CD4-positive, alpha-beta memory T cell (primary cell): ENCODE measurements at regions not wholly inside any gene's neighbourhood (a gene's known extent, or its start where the extent isn't known, plus 50 kb on each side); places are given as distances from the start of the nearest gene placed in this dataset.
"Not testable (repeated sequence)": the region's sequence is repeated elsewhere in the genome, so short reads cannot be mapped to it uniquely, and the experiment has no call there.

ENCODE experiments used
- CTCF ChIA-PET: fragments of 350-600 bp; sonication (Branson Sonifier 250); formaldehyde crosslinking; loops from one replicate; lab custom pipeline; 2021; ENCODE audit warnings: inconsistent platforms; ENCODE audit not compliant: partially characterized antibody; lab: Charles Lee
- POLR2A ChIA-PET: fragments of 350-600 bp; sonication (Branson Sonifier 250); formaldehyde crosslinking; loops from one replicate; lab custom pipeline; 2021; ENCODE audit not compliant: partially characterized antibody; lab: Charles Lee
- DNase-seq, 5 donors: peaks; one replicate each; pipeline versions ENCODE4 v3.0.0 to v3.0.0-alpha.2; 2020 to 2022; ENCODE audit warnings: mixed read lengths in 1 of 5
- H3K27ac ChIP-seq: one replicate; pipeline ENCODE4 v1.7.0; 2013; ENCODE audit warnings: low read depth, low read length
- H3K27me3 ChIP-seq: 2 replicates; pipeline ENCODE4 v1.7.0; 2013; ENCODE audit warnings: mild to moderate bottlenecking, low read length, moderate library complexity; ENCODE audit not compliant: insufficient read depth
- H3K36me3 ChIP-seq: 2 replicates; pipeline ENCODE4 v1.7.0; 2013; ENCODE audit warnings: mild to moderate bottlenecking, low read length, moderate library complexity; ENCODE audit not compliant: insufficient read depth
- H3K4me1 ChIP-seq: 2 replicates; pipeline ENCODE4 v1.7.0; 2013; ENCODE audit warnings: mild to moderate bottlenecking, low read length, moderate library complexity; ENCODE audit not compliant: insufficient read depth
- H3K4me3 ChIP-seq, 2 donors: one replicate each; pipeline ENCODE4 v1.7.0; 2013; ENCODE audit warnings: low read length in 2 of 2, mild to moderate bottlenecking in 1 of 2
- H3K9me3 ChIP-seq, 2 donors: one replicate each; pipeline ENCODE4 v1.7.0; 2013; ENCODE audit warnings: low read length in 2 of 2, control low read depth in 1 of 2; ENCODE audit not compliant: control insufficient read depth in 1 of 2
- H3K27ac Mint-ChIP-seq, 7 donors: one replicate each; pipeline ENCODE4 v1.8.0; 2020 to 2021; ENCODE audit warnings: mixed read lengths in 7 of 7, mild to moderate bottlenecking in 6 of 7, inconsistent platforms in 3 of 7, moderate library complexity in 3 of 7
- H3K27me3 Mint-ChIP-seq, 2 donors: one replicate each; pipeline ENCODE4 v1.8.0; 2020 to 2021; ENCODE audit warnings: mixed read lengths in 2 of 2
- H3K36me3 Mint-ChIP-seq, 2 donors: one replicate each; pipeline ENCODE4 v1.8.0; 2020 to 2021; ENCODE audit warnings: mixed read lengths in 2 of 2, inconsistent platforms in 1 of 2, mild to moderate bottlenecking in 1 of 2
- H3K4me1 Mint-ChIP-seq, 4 donors: one replicate each; pipeline ENCODE4 v1.8.0; 2020 to 2021; ENCODE audit warnings: mixed read lengths in 4 of 4, mild to moderate bottlenecking in 1 of 4
- H3K4me3 Mint-ChIP-seq, 8 donors: one replicate each; pipeline ENCODE4 v1.8.0; 2020 to 2021; ENCODE audit warnings: mixed read lengths in 8 of 8, mild to moderate bottlenecking in 7 of 8, moderate library complexity in 6 of 8, inconsistent platforms in 3 of 8
- H3K9me3 Mint-ChIP-seq, 8 donors: one replicate each; pipeline ENCODE4 v1.8.0; 2020 to 2021; ENCODE audit warnings: mixed read lengths in 8 of 8, mild to moderate bottlenecking in 5 of 8, inconsistent platforms in 3 of 8, moderate library complexity in 1 of 8
- intact Hi-C: fragments of 100-400 bp; cut with micrococcal nuclease; formaldehyde crosslinking; loops from one replicate; pipeline ENCODE4 v1.15.1; 2023

DNA sequence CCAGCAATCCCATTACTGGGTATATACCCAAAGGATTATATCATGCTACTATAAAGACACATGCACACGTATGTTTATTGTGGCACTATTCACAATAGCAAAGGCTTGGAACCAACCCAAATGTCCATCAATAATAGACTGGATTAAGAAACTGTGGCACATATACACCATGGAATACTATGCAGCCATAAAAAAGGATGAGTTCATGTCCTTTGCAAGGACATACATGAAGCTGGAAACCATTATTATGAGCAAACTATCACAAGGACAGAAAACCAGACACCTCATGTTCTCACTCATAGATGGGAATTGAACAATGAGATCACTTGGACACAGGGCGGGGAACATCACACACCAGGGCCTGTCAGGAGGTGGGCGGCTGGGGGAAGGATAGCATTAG, 92.8 kb upstream of the SLC1A3 start:
- H3K4me3 ChIP-seq, H3K9me3 ChIP-seq, CTCF ChIA-PET, H3K27ac Mint-ChIP-seq, H3K4me1 Mint-ChIP-seq, H3K36me3 ChIP-seq, POLR2A ChIA-PET, H3K9me3 Mint-ChIP-seq, H3K27ac ChIP-seq, intact Hi-C loops, DNase-seq, H3K4me3 Mint-ChIP-seq, H3K27me3 ChIP-seq, H3K4me1 ChIP-seq, H3K36me3 Mint-ChIP-seq: not testable (repeated sequence)
- H3K27me3 Mint-ChIP-seq = peaks cover 7 to 18% of the 10 kb centered on the region in 2 donors

DNA sequence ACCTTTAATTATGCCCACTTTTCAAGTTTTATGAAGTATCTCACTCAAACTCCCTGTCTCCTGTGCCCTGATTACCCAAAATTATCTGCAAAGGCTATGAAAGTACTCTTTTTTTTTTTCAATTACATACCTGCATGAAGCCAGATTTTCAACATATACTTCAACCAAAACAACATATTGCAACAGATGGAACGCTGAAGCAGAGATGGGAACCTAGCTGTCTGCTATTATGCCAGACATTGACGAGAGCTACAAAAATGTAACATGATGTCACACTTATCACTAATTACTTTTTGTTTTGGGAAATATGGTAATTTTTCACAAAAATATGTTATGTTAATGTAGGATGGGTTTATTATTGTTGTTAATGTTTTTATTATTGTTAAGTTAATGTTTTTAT, 86.5 kb upstream of the SLC1A3 start:
- Histone ChIP-seq H3K4me3 (no peak overlapping the region), H3K4me1 (no peaks in the 10 kb centered on the region), H3K9me3 (no peaks in the 10 kb centered on the region), H3K36me3 (no peaks in the 10 kb centered on the region), H3K27me3 (no peaks in the 10 kb centered on the region), H3K27ac (no peak overlapping the region)
- CTCF ChIA-PET = no interaction called here
- no peak for DNase-seq
- POLR2A ChIA-PET = no interaction called here
- intact Hi-C loops = no loop called here
- Mint-ChIP-seq H3K9me3 (peaks cover 0 to 5% (median 2%) of the 10 kb centered on the region in 8 donors), H3K27ac (no peak overlapping the region), H3K4me1 (no peaks in the 10 kb centered on the region), H3K27me3 (peaks cover 3 to 5% of the 10 kb centered on the region in 2 donors), H3K4me3 (no peak overlapping the region), H3K36me3 (no peaks in the 10 kb centered on the region)

DNA sequence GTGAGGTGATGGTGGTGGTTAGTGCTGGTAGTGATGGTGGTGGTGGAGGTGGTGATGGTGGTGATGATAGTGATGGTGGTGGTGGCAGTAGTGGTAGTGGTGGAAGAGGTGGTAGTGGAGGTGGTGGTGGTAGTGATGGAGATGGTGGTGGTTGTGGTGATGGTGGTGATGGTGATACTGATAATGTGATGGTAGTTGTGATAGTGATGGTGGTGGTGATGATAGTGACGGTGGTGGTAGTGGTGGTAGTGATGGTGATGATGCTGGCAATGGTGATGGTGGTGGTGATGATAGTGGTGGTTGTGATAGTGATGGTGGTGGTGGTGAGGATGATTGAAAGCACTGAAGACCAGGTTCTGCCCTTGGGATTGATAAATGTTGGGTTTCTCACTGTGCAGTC, 85.2 kb upstream of the SLC1A3 start:
- no peak overlapping the region for H3K4me3 ChIP-seq
- Mint-ChIP-seq H3K4me3 (no peak overlapping the region), H3K27ac (peak overlapping the region in 1 of 7 donors; percentile 4), H3K9me3 (peaks cover 0 to 5% (median 1%) of the 10 kb centered on the region in 8 donors), H3K36me3 (no peaks in the 10 kb centered on the region), H3K27me3 (peaks cover 3% of the 10 kb centered on the region in 2 donors), H3K4me1 (no peaks in the 10 kb centered on the region)
- H3K36me3 ChIP-seq = no peaks in the 10 kb centered on the region
- intact Hi-C loops = no loop called here
- ChIA-PET POLR2A (no interaction called here), CTCF (no interaction called here)
- no peak for DNase-seq
- no peaks in the 10 kb centered on the region for H3K27me3 ChIP-seq
- no peaks in the 10 kb centered on the region for H3K9me3 ChIP-seq
- no peaks in the 10 kb centered on the region for H3K4me1 ChIP-seq
- no peak overlapping the region for H3K27ac ChIP-seq

DNA sequence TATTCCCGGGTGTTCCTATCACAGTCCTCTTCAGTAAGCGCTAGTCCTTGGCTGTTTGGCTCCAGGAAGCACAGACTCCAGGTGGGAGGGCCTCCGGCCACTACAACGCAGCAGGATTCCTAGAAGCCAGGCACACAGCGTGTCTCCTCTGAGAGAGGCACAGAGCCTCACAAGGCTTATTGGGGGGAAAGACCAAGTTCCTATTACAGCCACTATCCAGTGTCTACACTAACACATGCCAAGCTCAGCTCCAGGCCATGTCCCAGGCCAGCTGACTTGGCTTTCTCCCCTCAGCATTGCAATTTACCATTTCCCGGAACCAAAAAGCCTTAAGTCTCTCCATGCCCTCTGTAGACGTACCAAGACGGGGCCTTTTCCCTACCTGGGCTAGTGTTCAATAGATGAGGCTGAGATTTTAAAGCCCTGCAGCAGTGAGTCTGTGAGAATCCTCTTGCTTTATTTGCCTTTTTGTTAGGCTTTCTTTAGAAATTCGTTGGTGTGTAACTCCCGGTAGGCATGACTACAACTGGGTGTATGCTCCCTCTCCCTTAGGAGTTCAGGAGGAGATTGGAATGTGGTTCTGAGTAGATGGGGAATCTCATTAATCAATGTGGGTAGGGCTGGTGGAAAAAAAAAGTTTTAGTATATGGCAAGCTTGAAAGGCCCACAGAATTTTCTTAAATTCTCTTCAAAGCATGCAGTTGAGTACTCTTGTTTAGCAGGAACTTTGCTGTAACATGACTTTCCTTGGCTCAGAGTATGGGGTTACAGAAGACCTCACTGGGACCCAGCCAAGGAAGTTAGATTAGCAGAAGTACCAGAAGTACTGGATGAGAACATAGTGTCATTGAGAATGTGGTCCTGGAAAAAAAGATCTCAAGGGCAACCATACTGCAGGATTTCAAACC, 84.3 kb upstream of the SLC1A3 start:
- intact Hi-C loops = no loop called here
- H3K36me3 ChIP-seq = no peaks in the 10 kb centered on the region
- Mint-ChIP-seq H3K9me3 (peaks cover 0 to 5% (median 1%) of the 10 kb centered on the region in 8 donors), H3K4me1 (no peaks in the 10 kb centered on the region), H3K36me3 (no peaks in the 10 kb centered on the region), H3K4me3 (no peak overlapping the region), H3K27me3 (peaks cover 3% of the 10 kb centered on the region in 2 donors), H3K27ac (no peak overlapping the region)
- H3K4me3 ChIP-seq = no peak overlapping the region
- DNase-seq = no peak
- no peaks in the 10 kb centered on the region for H3K27me3 ChIP-seq
- no peaks in the 10 kb centered on the region for H3K9me3 ChIP-seq
- ChIA-PET CTCF (no interaction called here), POLR2A (no interaction called here)
- no peaks in the 10 kb centered on the region for H3K4me1 ChIP-seq
- H3K27ac ChIP-seq = no peak overlapping the region

DNA sequence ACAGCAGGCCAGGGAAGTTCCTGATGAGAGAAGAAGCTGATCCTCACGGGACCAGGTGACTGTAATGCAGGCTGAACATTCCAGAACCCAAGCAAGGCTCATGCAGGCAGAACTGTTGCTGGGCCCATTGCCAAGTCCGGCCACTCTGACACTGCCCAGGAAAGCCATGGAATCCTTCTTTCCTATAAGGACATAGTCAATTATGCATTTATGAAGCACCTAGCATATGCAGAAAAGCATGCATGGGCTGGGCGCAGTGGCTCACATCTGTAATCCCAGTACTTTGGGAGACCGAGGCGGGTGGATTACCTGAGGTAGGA, 83.7 kb upstream of the SLC1A3 start:
- no peak for DNase-seq
- Histone ChIP-seq H3K36me3 (no peaks in the 10 kb centered on the region), H3K27me3 (no peaks in the 10 kb centered on the region), H3K4me3 (no peak overlapping the region), H3K27ac (no peak overlapping the region), H3K9me3 (no peaks in the 10 kb centered on the region), H3K4me1 (no peaks in the 10 kb centered on the region)
- no peaks in the 10 kb centered on the region for H3K4me1 Mint-ChIP-seq
- peaks cover 0 to 5% (median 1%) of the 10 kb centered on the region in 8 donors for H3K9me3 Mint-ChIP-seq
- ChIA-PET POLR2A (no interaction called here), CTCF (no interaction called here)
- no peak overlapping the region for H3K27ac Mint-ChIP-seq
- H3K4me3 Mint-ChIP-seq = no peak overlapping the region
- H3K36me3 Mint-ChIP-seq = no peaks in the 10 kb centered on the region
- peaks cover 3% of the 10 kb centered on the region in 2 donors for H3K27me3 Mint-ChIP-seq
- intact Hi-C loops = no loop called here

DNA sequence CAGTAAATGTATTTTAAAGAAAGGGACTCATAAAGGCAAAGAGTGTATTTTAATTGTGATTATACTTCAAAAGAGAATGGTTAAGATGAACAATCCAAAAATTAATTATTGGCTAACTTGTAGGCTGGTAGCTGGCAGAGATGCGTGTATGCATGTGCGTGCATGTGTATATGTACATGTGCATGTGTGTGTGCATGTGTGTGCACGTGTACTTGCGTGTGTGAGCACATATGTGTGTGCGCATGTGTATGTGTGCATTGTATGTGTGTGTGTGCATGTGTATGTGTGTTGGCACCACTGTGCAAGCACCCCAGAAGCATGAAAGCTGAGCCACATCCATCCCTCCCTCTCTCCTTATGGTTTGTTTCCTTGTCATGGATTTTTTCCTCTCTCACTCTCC, 83.0 kb upstream of the SLC1A3 start:
- H3K36me3 ChIP-seq = no peaks in the 10 kb centered on the region
- CTCF ChIA-PET = no interaction called here
- H3K9me3 Mint-ChIP-seq = peaks cover 0 to 3% (median under 1%) of the 10 kb centered on the region in 8 donors
- H3K27me3 ChIP-seq = no peaks in the 10 kb centered on the region
- no peaks in the 10 kb centered on the region for H3K9me3 ChIP-seq
- peaks cover 3% of the 10 kb centered on the region in 2 donors for H3K27me3 Mint-ChIP-seq
- no peaks in the 10 kb centered on the region for H3K36me3 Mint-ChIP-seq
- intact Hi-C loops = no loop called here
- no peak overlapping the region for H3K27ac ChIP-seq
- no peak overlapping the region for H3K27ac Mint-ChIP-seq
- POLR2A ChIA-PET = no interaction called here
- H3K4me3 Mint-ChIP-seq = no peak overlapping the region
- no peak for DNase-seq
- H3K4me3 ChIP-seq = no peak overlapping the region
- H3K4me1 ChIP-seq = no peaks in the 10 kb centered on the region
- no peaks in the 10 kb centered on the region for H3K4me1 Mint-ChIP-seq

DNA sequence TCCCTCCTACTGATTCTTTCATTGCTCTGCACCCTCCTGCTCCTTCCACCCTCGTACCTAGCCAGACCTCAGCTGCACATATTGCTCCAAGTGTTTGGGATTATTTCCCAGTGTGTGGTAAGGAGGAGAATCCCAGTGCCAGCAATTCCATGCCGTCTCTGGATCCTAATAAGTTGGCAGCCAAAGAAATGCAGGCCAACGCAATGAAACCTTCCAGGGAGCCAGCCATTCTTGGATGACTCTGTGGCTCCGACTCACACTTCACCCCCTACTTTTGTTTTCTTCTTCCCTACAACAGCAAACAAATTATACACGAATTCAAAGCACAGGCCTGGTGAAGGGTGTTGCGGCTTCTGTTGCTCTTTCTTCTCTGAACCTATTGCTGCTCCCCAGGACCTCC, 82.5 kb upstream of the SLC1A3 start:
- no peaks in the 10 kb centered on the region for H3K36me3 Mint-ChIP-seq
- no peaks in the 10 kb centered on the region for H3K4me1 Mint-ChIP-seq
- POLR2A ChIA-PET = no interaction called here

More for the DNA sequence above, 82.5 kb upstream of the SLC1A3 start:
- H3K4me3 Mint-ChIP-seq = no peak overlapping the region
- peaks cover 0 to 3% (median 0%) of the 10 kb centered on the region in 8 donors for H3K9me3 Mint-ChIP-seq
- intact Hi-C loops = no loop called here
- no peaks in the 10 kb centered on the region for H3K27me3 ChIP-seq
- no peak overlapping the region for H3K27ac ChIP-seq
- H3K9me3 ChIP-seq = no peaks in the 10 kb centered on the region
- no peak overlapping the region for H3K27ac Mint-ChIP-seq
- no peak overlapping the region for H3K4me3 ChIP-seq
- no peaks in the 10 kb centered on the region for H3K36me3 ChIP-seq
- H3K4me1 ChIP-seq = no peaks in the 10 kb centered on the region
- CTCF ChIA-PET = no interaction called here
- no peak for DNase-seq
- peaks cover 3% of the 10 kb centered on the region in 2 donors for H3K27me3 Mint-ChIP-seq
